Stimulated activated CD4-positive, alpha-beta T cell treated with anti-CD3 and anti-CD28 coated beads, TNF-alpha, amount 100 ng/mL, for 48 hours (primary cell): ENCODE measurements at regions not wholly inside any gene's neighbourhood (a gene's known extent, or its start where the extent isn't known, plus 50 kb on each side); places are given as distances from the start of the nearest gene placed in this dataset.
"Not testable (repeated sequence)": the region's sequence is repeated elsewhere in the genome, so short reads cannot be mapped to it uniquely, and the experiment has no call there.

Source experiments
- DNase-seq, 3 donors: peaks; one replicate each; pipeline ENCODE4 v3.0.0-alpha.2; 2020; ENCODE audit warnings: low read depth in 3 of 3

- no peak for DNase-seq
Measured at GRCh38 chr12:46492471-46493085, 120.0 kb upstream of the SLC38A2 start.

- no peak for DNase-seq
Measured at GRCh38 chr12:46491548-46491947, 119.0 kb upstream of the SLC38A2 start.

GRCh38 chr12:46490635-46491034 lies 118.1 kb upstream of the SLC38A2 start:
- DNase-seq: no peak

GRCh38 chr12:46489951-46490388 lies 117.4 kb upstream of the SLC38A2 start:
- DNase-seq: no peak

GRCh38 chr12:46487567-46488131 lies 115.1 kb upstream of the SLC38A2 start:
- no peak for DNase-seq

- no peak for DNase-seq
Measured at GRCh38 chr12:46486588-46486987, 114.0 kb upstream of the SLC38A2 start.

- no peak for DNase-seq
Measured at GRCh38 chr12:46485853-46486252, 113.3 kb upstream of the SLC38A2 start.

- DNase-seq: no peak
Measured at GRCh38 chr12:46484396-46485061, 112.0 kb upstream of the SLC38A2 start.

GRCh38 chr12:46483572-46484395 lies 111.2 kb upstream of the SLC38A2 start:
- no peak for DNase-seq

- no peak for DNase-seq
Measured at GRCh38 chr12:46480724-46481123, 108.2 kb upstream of the SLC38A2 start.

GRCh38 chr12:46480316-46480715 lies 107.7 kb upstream of the SLC38A2 start:
- no peak for DNase-seq

GRCh38 chr12:46478123-46478522 lies 105.5 kb upstream of the SLC38A2 start:
- no peak for DNase-seq

- DNase-seq: no peak
Measured at GRCh38 chr12:46477541-46477940, 105.0 kb upstream of the SLC38A2 start.

- DNase-seq: no peak
Measured at GRCh38 chr12:46475972-46476645, 103.5 kb upstream of the SLC38A2 start.

- DNase-seq: not testable (repeated sequence)
Measured at GRCh38 chr12:46474385-46474784, 101.8 kb upstream of the SLC38A2 start.

GRCh38 chr12:46473634-46474329 lies 101.2 kb upstream of the SLC38A2 start:
- DNase-seq: no peak

- no peak for DNase-seq
Measured at GRCh38 chr12:46472893-46473633, 100.5 kb upstream of the SLC38A2 start.

- DNase-seq: no peak
Measured at GRCh38 chr12:46472144-46472705, 99.7 kb upstream of the SLC38A2 start.

GRCh38 chr12:46471404-46471803 lies 98.8 kb upstream of the SLC38A2 start:
- DNase-seq: no peak

- no peak for DNase-seq
Measured at GRCh38 chr12:46470975-46471374, 98.4 kb upstream of the SLC38A2 start.
